Activated CD4-positive, CD25-positive, alpha-beta regulatory T cell treated with anti-CD3 and anti-CD28 coated beads, Interleukin-2, amount 50 U/mL, for 24 hours (primary cell): ENCODE measurements at regions not wholly inside any gene's neighbourhood (a gene's known extent, or its start where the extent isn't known, plus 50 kb on each side); places are given as distances from the start of the nearest gene placed in this dataset.
"Not testable (repeated sequence)": the region's sequence is repeated elsewhere in the genome, so short reads cannot be mapped to it uniquely, and the experiment has no call there.

Experiments
- ATAC-seq, 2 donors: fragments of 150-1000 bp; cut with Tn5 transposase; one replicate each; pipeline ENCODE4 v1.10.0; 2021; ENCODE audit warnings: mild to moderate bottlenecking in 1 of 2, moderate library complexity in 1 of 2

DNA sequence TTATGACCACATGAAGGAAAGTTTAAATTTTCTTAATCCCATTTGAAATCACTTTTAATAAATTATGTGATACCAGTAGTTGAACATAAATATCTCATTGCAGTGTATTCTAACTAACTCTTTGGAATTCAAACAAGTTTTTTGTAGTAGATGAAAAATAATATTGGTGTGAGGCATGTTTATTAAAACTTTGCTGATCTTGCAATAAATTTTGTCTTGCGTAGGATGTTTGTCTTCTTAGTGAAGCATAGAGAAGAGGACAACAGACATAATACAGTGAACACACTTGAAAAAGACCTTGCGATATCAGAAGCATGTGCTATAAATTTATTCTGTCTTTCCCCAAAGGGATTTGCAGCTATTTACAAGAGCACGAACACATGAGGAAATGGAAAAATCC, 140.7 kb downstream of the HTR1B start:
- ATAC-seq = no peak

GRCh38 chr6:77318256-77318655, 145.0 kb downstream of the HTR1B start:
- ATAC-seq = no peak

DNA sequence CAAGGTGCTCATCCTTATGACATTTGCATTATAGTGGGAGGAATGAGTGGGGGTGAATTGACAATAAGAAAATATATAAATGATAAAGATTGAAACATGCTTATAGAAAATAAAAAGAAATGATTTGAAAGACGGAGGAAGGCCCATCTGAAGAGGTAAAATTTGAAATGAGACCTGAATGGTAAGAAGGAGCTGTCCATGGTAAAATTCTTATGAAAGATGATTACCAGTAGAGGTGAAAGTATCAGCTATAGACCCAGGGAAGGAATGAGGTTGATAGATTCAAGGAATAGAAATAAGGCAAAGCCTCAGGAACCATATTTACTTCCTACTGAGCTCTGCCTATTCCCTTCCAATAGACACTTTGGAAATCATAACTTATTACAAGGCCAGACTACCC, 149.7 kb downstream of the HTR1B start:
- ATAC-seq = no peak

- no peak for ATAC-seq
These were observed 163.4 kb downstream of the HTR1B start for GRCh38 chr6:77299931-77300330.

DNA sequence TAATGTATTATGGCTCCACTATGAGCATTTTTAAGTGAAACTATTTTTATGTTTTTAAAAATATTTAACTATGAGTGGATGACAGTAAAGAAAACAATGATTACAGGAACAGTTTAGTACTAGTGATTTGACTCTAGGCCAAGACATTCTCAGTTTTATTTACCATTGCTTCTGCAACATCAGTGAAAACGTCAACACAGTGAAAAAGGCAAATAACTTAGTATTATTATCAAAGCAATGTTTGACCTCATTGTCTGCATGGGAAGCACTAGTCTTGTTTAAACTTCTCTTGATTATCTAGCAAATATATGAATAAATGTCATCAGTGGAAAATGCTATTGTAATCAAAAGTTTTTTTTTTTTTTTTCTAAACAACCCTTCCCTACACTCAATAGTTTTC, 165.0 kb downstream of the HTR1B start:
- ATAC-seq = no peak

- ATAC-seq = no peak
These were observed 170.4 kb downstream of the HTR1B start for GRCh38 chr6:77292564-77293546.

DNA sequence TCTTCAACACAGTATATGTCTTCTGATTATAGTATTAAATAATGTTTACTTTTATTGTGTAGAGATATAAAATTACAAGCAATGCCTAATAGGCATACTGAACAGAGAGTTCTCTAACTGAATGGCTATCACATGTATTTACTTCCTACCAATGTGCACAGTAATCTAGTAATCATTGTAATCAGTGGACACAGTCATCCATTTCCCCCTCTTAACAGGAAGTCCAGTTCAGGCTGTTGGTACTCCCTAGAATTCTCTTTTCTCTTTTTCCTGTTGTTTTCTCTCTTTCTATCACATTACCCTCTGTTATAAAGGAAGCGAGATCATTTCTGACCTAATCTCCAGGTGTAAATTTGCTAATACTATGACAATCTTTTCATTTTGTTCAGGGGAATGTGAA, 172.5 kb downstream of the HTR1B start:
- ATAC-seq = no peak

GRCh38 chr6:77286541-77286940, 176.8 kb downstream of the HTR1B start:
- no peak for ATAC-seq

- ATAC-seq = no peak
These were observed 189.4 kb downstream of the HTR1B start for GRCh38 chr6:77273929-77274328.

- no peak for ATAC-seq
These were observed 198.3 kb downstream of the HTR1B start for GRCh38 chr6:77264970-77265369.

- ATAC-seq = no peak
These were observed 200.3 kb downstream of the HTR1B start for GRCh38 chr6:77263003-77263402.

DNA sequence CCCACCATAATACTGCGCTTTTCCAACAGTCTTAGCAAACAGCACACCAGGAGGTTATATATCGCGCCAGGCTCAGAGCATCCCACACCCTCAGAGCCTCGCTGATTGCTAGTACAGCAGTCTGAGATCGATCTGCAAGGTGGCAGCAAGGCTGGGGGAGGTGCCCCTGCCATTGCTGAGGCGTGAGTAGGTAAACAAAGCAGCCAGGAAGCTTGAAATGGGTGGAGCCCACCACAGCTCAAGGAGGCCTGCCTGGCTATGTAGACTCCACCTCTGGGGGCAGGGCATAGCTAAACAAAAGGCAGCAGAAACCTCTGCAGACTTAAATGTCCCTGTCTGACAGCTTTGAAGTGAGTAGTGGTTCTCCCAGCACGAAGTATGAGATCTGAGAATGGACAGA, 211.5 kb downstream of the HTR1B start:
- not testable (repeated sequence) for ATAC-seq

GRCh38 chr6:77249560-77249959, 213.7 kb downstream of the HTR1B start:
- no peak for ATAC-seq

- no peak for ATAC-seq
These were observed 218.3 kb downstream of the HTR1B start for GRCh38 chr6:77245026-77245425.

DNA sequence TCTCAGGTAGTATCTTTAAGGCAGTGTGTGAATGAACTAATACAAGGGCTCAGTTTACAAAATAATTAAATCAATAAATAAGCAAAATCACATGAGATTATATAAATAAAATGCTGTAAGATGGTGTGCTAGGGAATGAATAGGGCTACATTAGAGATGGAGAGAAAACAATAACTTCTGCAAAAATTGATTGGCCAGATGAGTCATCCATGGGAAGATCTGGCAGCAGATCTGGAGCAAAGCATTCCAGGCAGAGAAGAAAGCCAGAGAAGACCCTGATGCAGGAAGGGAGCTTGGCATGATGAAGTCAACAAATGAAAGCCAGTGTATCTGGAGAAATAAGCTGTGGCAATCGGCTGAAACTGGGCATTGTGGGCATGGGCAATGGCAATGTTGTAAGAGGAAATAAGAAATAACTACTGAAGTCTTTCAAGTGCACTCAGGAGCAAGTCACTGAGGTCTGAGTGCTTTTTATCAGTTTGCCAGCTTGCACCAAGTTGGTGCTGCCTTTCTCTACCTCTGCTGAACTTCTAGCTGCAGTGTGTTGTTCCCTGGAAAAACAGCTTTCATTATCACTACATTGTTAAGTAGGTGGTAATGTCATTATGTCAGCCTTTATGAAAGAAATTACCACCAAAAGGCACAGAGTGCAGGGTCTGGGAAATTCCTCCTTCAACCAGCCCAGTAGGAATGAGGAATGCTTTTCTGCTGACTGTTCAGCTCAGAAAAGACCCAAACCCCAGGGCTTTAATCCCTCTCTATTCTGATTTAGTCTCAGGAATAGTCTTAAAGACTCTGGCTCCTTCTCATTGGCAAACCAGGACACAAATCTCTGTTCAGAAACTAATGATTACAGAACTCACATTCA, 231.6 kb downstream of the HTR1B start:
- ATAC-seq = no peak

DNA sequence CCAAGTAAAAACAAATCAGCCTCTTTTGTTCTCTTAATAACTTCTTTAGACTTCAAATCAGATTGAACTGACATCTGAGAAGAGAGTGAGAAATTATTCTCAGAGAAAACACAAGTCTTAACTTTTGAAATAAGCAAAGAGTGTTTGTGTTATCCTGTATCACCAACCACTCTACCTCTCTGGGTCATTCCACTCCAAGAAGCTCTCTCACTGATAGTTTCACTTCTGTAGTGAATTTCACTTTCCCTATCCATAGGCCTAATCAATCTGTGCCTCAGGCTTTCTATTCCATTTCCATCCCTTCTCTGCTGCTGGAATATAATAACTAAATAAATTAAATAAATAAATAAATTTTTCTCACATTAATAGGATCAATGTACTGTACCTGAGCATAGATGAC, 235.0 kb downstream of the HTR1B start:
- ATAC-seq = no peak

DNA sequence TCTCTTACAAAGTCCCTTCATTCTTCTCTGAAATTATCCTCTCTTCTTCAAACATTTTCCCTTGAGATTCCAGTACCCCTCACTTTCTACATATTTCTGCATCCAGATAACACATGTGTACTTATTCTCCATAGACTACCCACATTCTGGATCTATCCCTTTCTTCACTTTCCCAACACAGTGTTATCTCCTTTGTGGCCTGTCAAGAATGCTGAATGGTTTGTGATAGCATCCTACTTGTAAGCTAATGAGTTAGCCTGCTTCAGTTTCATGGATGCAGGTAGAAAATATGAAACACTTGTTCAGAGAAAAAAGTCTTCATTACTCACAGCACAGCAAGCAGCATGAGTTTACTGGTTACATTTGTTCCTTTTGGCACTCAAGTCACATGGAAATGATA, 245.4 kb downstream of the HTR1B start:
- no peak for ATAC-seq

DNA sequence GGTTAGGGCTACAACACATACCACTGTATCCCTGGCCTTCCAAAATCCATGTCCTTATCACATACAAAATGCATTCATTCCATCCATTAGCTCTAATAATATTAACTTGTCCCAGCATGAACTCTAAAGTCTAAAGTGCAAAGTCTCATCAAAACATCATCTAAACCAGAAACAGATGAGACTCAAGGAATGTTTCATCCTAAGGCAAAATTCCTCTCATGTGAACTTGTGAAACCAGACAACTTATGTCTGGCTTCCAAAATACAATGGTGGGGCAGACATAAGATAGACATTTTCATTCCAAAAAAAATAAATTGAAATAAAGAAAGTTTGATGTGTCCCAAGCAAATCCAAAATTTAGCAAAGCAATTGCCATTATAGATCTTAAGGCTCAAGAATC, 257.4 kb downstream of the HTR1B start:
- ATAC-seq = no peak

DNA sequence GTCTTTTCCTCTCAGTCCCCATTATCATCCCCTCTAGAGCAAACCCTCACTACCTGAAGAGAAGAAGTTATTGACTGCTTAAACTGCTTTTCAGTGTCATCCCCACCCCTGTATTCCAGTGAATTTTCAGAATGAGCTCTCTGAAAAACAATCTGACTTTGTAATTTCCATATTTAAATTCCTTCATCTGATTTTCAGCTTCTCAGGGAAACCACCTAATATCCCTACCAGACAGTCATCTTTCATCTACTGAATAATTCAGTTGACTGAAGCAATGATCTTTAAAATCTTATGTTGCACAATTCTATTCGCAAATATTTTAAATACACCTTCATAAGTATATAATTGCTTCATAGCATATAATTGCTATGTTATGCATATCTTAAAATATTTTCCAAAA, 258.7 kb downstream of the HTR1B start:
- no peak for ATAC-seq

- no peak for ATAC-seq
These were observed 279.8 kb downstream of the HTR1B start for GRCh38 chr6:77183447-77183846.

- ATAC-seq = no peak
These were observed 281.5 kb downstream of the HTR1B start for GRCh38 chr6:77181749-77182148.

DNA sequence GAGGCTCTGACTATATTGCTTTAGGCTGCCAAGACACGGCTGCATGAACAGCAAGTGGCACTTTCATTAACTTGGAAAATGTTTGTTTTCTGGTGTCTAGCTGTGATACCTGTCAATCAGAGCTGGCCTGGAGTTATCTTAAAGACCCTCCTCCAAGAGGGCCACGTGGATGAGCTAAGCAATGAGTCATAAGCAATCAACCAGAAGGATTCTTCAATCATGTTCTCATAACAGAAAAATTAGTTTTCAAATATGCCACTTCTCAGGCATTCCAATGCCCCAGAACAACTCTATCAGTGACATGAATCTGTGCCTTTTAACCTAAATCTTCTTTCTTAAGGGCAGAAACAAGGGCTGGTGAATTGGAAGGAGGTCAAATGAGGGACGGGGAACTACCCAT, 283.0 kb downstream of the HTR1B start:
- ATAC-seq = no peak

GRCh38 chr6:77178821-77179220, 284.5 kb downstream of the HTR1B start:
- no peak for ATAC-seq

- no peak for ATAC-seq
These were observed 285.8 kb downstream of the HTR1B start for GRCh38 chr6:77177470-77177869.
